Skeletal muscle cell (primary cell): ENCODE measurements at regions not wholly inside any gene's neighbourhood (a gene's known extent, or its start where the extent isn't known, plus 50 kb on each side); places are given as distances from the start of the nearest gene placed in this dataset.

Source experiments
- DNase-seq: peaks from one replicate; pipeline ENCODE4 v3.0.0-alpha.2; 2010; ENCODE audit warnings: low read depth
- H3K4me3 ChIP-seq: 2 replicates; pipeline ENCODE4 v1.5.1; 2011; ENCODE audit warnings: low read depth, mild to moderate bottlenecking, control low read depth, low read length, moderate library complexity

GRCh38 chr11:103618528-103618927, 417.9 kb upstream of the DDI1 start:
- peak; percentile 57 for DNase-seq
- no peak overlapping the region for H3K4me3 ChIP-seq

- no peak for DNase-seq
- H3K4me3 ChIP-seq: no peak overlapping the region
Observed at GRCh38 chr11:103619480-103619879, 417.0 kb upstream of the DDI1 start.

- no peak overlapping the region for H3K4me3 ChIP-seq
- no peak for DNase-seq
Observed at GRCh38 chr11:103619938-103620337, 416.5 kb upstream of the DDI1 start.

GRCh38 chr11:103622296-103622695, 414.1 kb upstream of the DDI1 start:
- DNase-seq: no peak

GRCh38 chr11:103623933-103624332, 412.5 kb upstream of the DDI1 start:
- no peak for DNase-seq
- H3K4me3 ChIP-seq: no peak overlapping the region

More at GRCh38 chr11:103622296-103622695, 414.1 kb upstream of the DDI1 start:
- no peak overlapping the region for H3K4me3 ChIP-seq

- DNase-seq: peak; percentile 93
- H3K4me3 ChIP-seq: no peak overlapping the region
Observed at GRCh38 chr11:103624708-103625623, 411.5 kb upstream of the DDI1 start.

- H3K4me3 ChIP-seq: no peak overlapping the region
- no peak for DNase-seq
Observed at GRCh38 chr11:103625624-103625965, 410.8 kb upstream of the DDI1 start.

GRCh38 chr11:103628121-103628520, 408.3 kb upstream of the DDI1 start:
- no peak overlapping the region for H3K4me3 ChIP-seq
- no peak for DNase-seq

- no peak overlapping the region for H3K4me3 ChIP-seq
- no peak for DNase-seq
Observed at GRCh38 chr11:103631841-103632240, 404.6 kb upstream of the DDI1 start.

- no peak for DNase-seq
Observed at GRCh38 chr11:103633068-103633788, 403.2 kb upstream of the DDI1 start.

GRCh38 chr11:103633819-103634590, 402.4 kb upstream of the DDI1 start:
- DNase-seq: no peak

More at GRCh38 chr11:103633068-103633788, 403.2 kb upstream of the DDI1 start:
- H3K4me3 ChIP-seq: no peak overlapping the region

GRCh38 chr11:103636232-103636631, 400.2 kb upstream of the DDI1 start:
- H3K4me3 ChIP-seq: no peak overlapping the region
- no peak for DNase-seq

More at GRCh38 chr11:103633819-103634590, 402.4 kb upstream of the DDI1 start:
- no peak overlapping the region for H3K4me3 ChIP-seq

GRCh38 chr11:103637295-103637694, 399.1 kb upstream of the DDI1 start:
- no peak for DNase-seq
- no peak overlapping the region for H3K4me3 ChIP-seq

GRCh38 chr11:103637831-103638230, 398.6 kb upstream of the DDI1 start:
- no peak for DNase-seq
- H3K4me3 ChIP-seq: no peak overlapping the region

- H3K4me3 ChIP-seq: no peak overlapping the region
- no peak for DNase-seq
Observed at GRCh38 chr11:103644676-103645075, 391.8 kb upstream of the DDI1 start.

- H3K4me3 ChIP-seq: no peak overlapping the region
- DNase-seq: no peak
Observed at GRCh38 chr11:103648054-103648453, 388.4 kb upstream of the DDI1 start.

GRCh38 chr11:103648670-103649400, 387.6 kb upstream of the DDI1 start:
- H3K4me3 ChIP-seq: no peak overlapping the region
- DNase-seq: no peak

GRCh38 chr11:103649401-103649895, 387.0 kb upstream of the DDI1 start:
- no peak for DNase-seq

GRCh38 chr11:103650330-103650729, 386.1 kb upstream of the DDI1 start:
- no peak overlapping the region for H3K4me3 ChIP-seq
- no peak for DNase-seq

More at GRCh38 chr11:103649401-103649895, 387.0 kb upstream of the DDI1 start:
- H3K4me3 ChIP-seq: no peak overlapping the region
